NB4 (cell line): ENCODE measurements at regions not wholly inside any gene's neighbourhood (a gene's known extent, or its start where the extent isn't known, plus 50 kb on each side); places are given as distances from the start of the nearest gene placed in this dataset.

Experiments
- CTCF ChIP-seq: IDR thresholded peaks from one replicate; pipeline ENCODE4 v1.5.1; 2012; ENCODE audit warnings: low read depth, low read length
- MYC ChIP-seq: IDR thresholded peaks from 2 replicates; pipeline ENCODE4 v1.6.1; 2011; ENCODE audit warnings: low read depth, low read length
- POLR2A ChIP-seq: IDR thresholded peaks from 2 replicates; pipeline ENCODE4 v1.6.1; 2011; ENCODE audit warnings: mild to moderate bottlenecking; ENCODE audit not compliant: insufficient read length; ENCODE audit errors: extremely low read depth

- no peak for TF ChIP-seq MYC
- no peak for TF ChIP-seq CTCF
- no peak for TF ChIP-seq POLR2A
Measured at GRCh38 chr2:225842939-225843338, 443.4 kb downstream of the NYAP2 start.
